Peyer's patch (tissue), 4 donors: ENCODE measurements at regions not wholly inside any gene's neighbourhood (a gene's known extent, or its start where the extent isn't known, plus 50 kb on each side); places are given as distances from the start of the nearest gene placed in this dataset.
"Not testable (repeated sequence)": the region's sequence is repeated elsewhere in the genome, so short reads cannot be mapped to it uniquely, and the experiment has no call there.

Experiments used
- DNase-seq, 3 donors: peaks; one replicate each; pipeline ENCODE4 v3.0.0-alpha.2; 2017 to 2019
- H3K27ac ChIP-seq, 4 donors: fragments of 200-600 bp; sonication (generic); one replicate each; pipeline ENCODE4 v1.5.1; 2016 to 2019
- H3K27me3 ChIP-seq, 2 donors: fragments of 200-600 bp; sonication (generic); one replicate each; pipeline ENCODE4 v1.5.1; 2019
- H3K36me3 ChIP-seq, 3 donors: fragments of 200-600 bp; sonication (generic); one replicate each; pipeline ENCODE4 v1.5.1; 2016 to 2019
- H3K4me1 ChIP-seq, 4 donors: fragments of 200-600 bp; sonication (generic); one replicate each; pipeline ENCODE4 v1.5.1; 2016 to 2019
- H3K4me3 ChIP-seq, 4 donors: fragments of 200-600 bp; sonication (generic); 1 replicate in 3 of 4; 2 replicates in 1 of 4; pipeline ENCODE4 v1.5.1; 2016 to 2019; ENCODE audit warnings: mild to moderate bottlenecking in 1 of 4
- H3K9me3 ChIP-seq, 4 donors: fragments of 200-600 bp; sonication (generic); one replicate each; pipeline ENCODE4 v1.5.1; 2016 to 2019; ENCODE audit warnings: mild to moderate bottlenecking in 1 of 4
- POLR2A ChIP-seq, 2 donors: fragments of 450-650 bp; IDR thresholded peaks; one replicate each; pipeline ENCODE4 v1.5.1; 2017; ENCODE audit warnings: antibody characterized with exemption in 2 of 2, mild to moderate bottlenecking in 2 of 2, moderate library complexity in 2 of 2
- TF ChIP-seq, protein P1 (sequence below), 6 experiments: fragments of 450-650 bp in 4 of 6; fragments of 200-600 bp in 2 of 6; sonication (generic) in 1 of 6; IDR thresholded peaks; one replicate each; pipeline ENCODE4 v1.5.1; 2017 to 2019; ENCODE audit warnings: antibody characterized with exemption in 6 of 6, mild to moderate bottlenecking in 3 of 6, moderate library complexity in 1 of 6

DNA sequence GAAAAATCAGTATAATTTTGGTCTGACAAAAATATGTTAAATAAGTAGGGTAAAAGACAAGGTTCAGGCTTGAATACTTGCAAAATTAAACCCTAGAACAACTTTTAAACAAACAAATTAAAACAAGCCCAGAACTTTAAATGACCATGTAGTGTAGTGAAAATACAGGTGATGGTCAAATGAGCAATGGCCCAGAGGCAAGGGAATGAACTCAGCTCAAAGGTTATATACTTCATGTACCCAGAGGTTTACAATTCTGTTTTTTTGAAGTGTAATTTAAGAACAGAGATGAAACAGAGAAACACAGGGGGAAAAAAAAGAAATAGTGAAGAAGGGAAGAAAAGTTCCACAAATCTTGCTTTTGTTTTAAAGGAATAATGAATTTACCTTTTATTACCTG is 949.2 kb downstream of the TRHDE start:
- Histone ChIP-seq H3K9me3 (peaks cover 0 to 4% (median 0%) of the 10 kb centered on the region in 4 donors), H3K36me3 (no peaks in the 10 kb centered on the region), H3K27me3 (no peaks in the 10 kb centered on the region), H3K4me3 (no peak overlapping the region), H3K27ac (no peak overlapping the region), H3K4me1 (no peaks in the 10 kb centered on the region)
- TF ChIP-seq POLR2A (IDR thresholded peaks at IDR 0.05) = no peak
- TF ChIP-seq, protein P1, sequence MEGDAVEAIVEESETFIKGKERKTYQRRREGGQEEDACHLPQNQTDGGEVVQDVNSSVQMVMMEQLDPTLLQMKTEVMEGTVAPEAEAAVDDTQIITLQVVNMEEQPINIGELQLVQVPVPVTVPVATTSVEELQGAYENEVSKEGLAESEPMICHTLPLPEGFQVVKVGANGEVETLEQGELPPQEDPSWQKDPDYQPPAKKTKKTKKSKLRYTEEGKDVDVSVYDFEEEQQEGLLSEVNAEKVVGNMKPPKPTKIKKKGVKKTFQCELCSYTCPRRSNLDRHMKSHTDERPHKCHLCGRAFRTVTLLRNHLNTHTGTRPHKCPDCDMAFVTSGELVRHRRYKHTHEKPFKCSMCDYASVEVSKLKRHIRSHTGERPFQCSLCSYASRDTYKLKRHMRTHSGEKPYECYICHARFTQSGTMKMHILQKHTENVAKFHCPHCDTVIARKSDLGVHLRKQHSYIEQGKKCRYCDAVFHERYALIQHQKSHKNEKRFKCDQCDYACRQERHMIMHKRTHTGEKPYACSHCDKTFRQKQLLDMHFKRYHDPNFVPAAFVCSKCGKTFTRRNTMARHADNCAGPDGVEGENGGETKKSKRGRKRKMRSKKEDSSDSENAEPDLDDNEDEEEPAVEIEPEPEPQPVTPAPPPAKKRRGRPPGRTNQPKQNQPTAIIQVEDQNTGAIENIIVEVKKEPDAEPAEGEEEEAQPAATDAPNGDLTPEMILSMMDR (IDR thresholded peaks at IDR 0.05) = no peak
- no peak for DNase-seq

GRCh38 chr12:73221836-73222235 is 949.7 kb downstream of the TRHDE start:
- H3K36me3 ChIP-seq = no peaks in the 10 kb centered on the region
- no peak for DNase-seq
- TF ChIP-seq POLR2A (IDR thresholded peaks at IDR 0.05) = no peak
- TF ChIP-seq, protein P1 (IDR thresholded peaks at IDR 0.05) = no peak
- H3K4me1 ChIP-seq = no peaks in the 10 kb centered on the region
- H3K4me3 ChIP-seq = no peak overlapping the region
- peaks cover 0 to 4% (median 0%) of the 10 kb centered on the region in 4 donors for H3K9me3 ChIP-seq
- no peaks in the 10 kb centered on the region for H3K27me3 ChIP-seq
- H3K27ac ChIP-seq = no peak overlapping the region

- Histone ChIP-seq H3K4me1 (no peaks in the 10 kb centered on the region), H3K4me3 (no peak overlapping the region), H3K27me3 (no peaks in the 10 kb centered on the region), H3K27ac (no peak overlapping the region), H3K9me3 (peaks cover 0 to 4% (median 0%) of the 10 kb centered on the region in 4 donors), H3K36me3 (no peaks in the 10 kb centered on the region)
- TF ChIP-seq, protein P1 (IDR thresholded peaks at IDR 0.05) = no peak
- TF ChIP-seq POLR2A (IDR thresholded peaks at IDR 0.05) = no peak
- DNase-seq = no peak
These were observed 953.3 kb downstream of the TRHDE start for GRCh38 chr12:73225371-73225937.

GRCh38 chr12:73225941-73226340 is 953.8 kb downstream of the TRHDE start:
- Histone ChIP-seq H3K9me3 (peaks cover 0 to 4% (median 0%) of the 10 kb centered on the region in 4 donors), H3K36me3 (no peaks in the 10 kb centered on the region), H3K4me1 (no peaks in the 10 kb centered on the region), H3K27me3 (no peaks in the 10 kb centered on the region), H3K4me3 (no peak overlapping the region), H3K27ac (no peak overlapping the region)
- DNase-seq = no peak
- TF ChIP-seq, protein P1 (IDR thresholded peaks at IDR 0.05) = no peak
- TF ChIP-seq POLR2A (IDR thresholded peaks at IDR 0.05) = no peak

- Histone ChIP-seq H3K27me3 (no peaks in the 10 kb centered on the region), H3K9me3 (peaks cover 0 to 4% (median 0%) of the 10 kb centered on the region in 4 donors), H3K4me3 (no peak overlapping the region), H3K27ac (no peak overlapping the region), H3K36me3 (no peaks in the 10 kb centered on the region), H3K4me1 (no peaks in the 10 kb centered on the region)
- TF ChIP-seq, protein P1 (IDR thresholded peaks at IDR 0.05) = no peak
- no peak for TF ChIP-seq POLR2A (IDR thresholded peaks at IDR 0.05)
- DNase-seq = no peak
These were observed 954.4 kb downstream of the TRHDE start for GRCh38 chr12:73226593-73226992.

DNA sequence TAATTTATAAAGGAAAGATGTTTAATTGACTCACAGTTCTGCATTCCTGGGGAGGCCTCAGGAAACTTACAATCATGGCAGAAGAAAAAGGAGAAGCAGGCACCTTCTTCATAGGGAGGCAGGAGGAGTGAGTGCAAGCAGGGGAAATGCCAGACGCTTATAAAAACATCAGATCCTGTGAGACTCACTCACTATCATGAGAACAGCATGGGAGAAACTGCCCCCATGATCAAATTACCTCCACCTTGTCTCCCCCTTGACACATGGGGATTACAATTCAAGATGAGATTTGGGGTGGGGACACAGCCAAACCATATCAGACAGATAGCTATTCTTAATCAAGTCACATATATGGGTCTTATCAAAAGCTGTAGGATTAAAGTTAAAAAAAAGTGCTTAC is 956.7 kb downstream of the TRHDE start:
- DNase-seq, H3K4me1 ChIP-seq, H3K4me3 ChIP-seq, H3K9me3 ChIP-seq, H3K36me3 ChIP-seq, H3K27ac ChIP-seq, H3K27me3 ChIP-seq: not testable (repeated sequence)
